ENCODE measurements at regions not wholly inside any gene's neighbourhood (a gene's known extent, or its start where the extent isn't known, plus 50 kb on each side); places are given as distances from the start of the nearest gene placed in this dataset.

GRCh38 chr16:79284766-79285165 lies 315.8 kb downstream of the MAF start:
- H3K4me1 ChIP-seq (ENCODE audit: control insufficient read depth in 4 of 4, insufficient read depth in 4 of 4, low read length in 3 of 4): peaks cover 1 to 19% (median 10%) of the 10 kb centered on the region in 4 donors
- no peaks in the 10 kb centered on the region for H3K36me3 ChIP-seq (ENCODE audit: control insufficient read depth in 4 of 4, insufficient read depth in 3 of 4, low read depth in 1 of 4, low read length in 3 of 4)
- no peak overlapping the region for H3K9ac ChIP-seq (ENCODE audit: low read depth in 1 of 2, low read length in 2 of 2)
- H3K9me3 ChIP-seq (ENCODE audit: control insufficient read depth in 4 of 4, low read length in 3 of 4): no peaks in the 10 kb centered on the region
- H3K27me3 ChIP-seq (ENCODE audit: control insufficient read depth in 4 of 4, insufficient read depth in 4 of 4, low read length in 3 of 4): no peaks in the 10 kb centered on the region
- no peak for DNase-seq (ENCODE audit: low spot score)
- no peak for TF ChIP-seq ZBTB33 (IDR thresholded peaks at IDR 0.05)
- TF ChIP-seq HNF4G (IDR thresholded peaks at IDR 0.05): no peak
- no peak for TF ChIP-seq EGR1 (IDR thresholded peaks at IDR 0.05; ENCODE audit: low read depth in 2 of 2)
- TF ChIP-seq, protein P1, sequence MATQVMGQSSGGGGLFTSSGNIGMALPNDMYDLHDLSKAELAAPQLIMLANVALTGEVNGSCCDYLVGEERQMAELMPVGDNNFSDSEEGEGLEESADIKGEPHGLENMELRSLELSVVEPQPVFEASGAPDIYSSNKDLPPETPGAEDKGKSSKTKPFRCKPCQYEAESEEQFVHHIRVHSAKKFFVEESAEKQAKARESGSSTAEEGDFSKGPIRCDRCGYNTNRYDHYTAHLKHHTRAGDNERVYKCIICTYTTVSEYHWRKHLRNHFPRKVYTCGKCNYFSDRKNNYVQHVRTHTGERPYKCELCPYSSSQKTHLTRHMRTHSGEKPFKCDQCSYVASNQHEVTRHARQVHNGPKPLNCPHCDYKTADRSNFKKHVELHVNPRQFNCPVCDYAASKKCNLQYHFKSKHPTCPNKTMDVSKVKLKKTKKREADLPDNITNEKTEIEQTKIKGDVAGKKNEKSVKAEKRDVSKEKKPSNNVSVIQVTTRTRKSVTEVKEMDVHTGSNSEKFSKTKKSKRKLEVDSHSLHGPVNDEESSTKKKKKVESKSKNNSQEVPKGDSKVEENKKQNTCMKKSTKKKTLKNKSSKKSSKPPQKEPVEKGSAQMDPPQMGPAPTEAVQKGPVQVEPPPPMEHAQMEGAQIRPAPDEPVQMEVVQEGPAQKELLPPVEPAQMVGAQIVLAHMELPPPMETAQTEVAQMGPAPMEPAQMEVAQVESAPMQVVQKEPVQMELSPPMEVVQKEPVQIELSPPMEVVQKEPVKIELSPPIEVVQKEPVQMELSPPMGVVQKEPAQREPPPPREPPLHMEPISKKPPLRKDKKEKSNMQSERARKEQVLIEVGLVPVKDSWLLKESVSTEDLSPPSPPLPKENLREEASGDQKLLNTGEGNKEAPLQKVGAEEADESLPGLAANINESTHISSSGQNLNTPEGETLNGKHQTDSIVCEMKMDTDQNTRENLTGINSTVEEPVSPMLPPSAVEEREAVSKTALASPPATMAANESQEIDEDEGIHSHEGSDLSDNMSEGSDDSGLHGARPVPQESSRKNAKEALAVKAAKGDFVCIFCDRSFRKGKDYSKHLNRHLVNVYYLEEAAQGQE (IDR thresholded peaks at IDR 0.05): no peak
- TF ChIP-seq GABPA (IDR thresholded peaks at IDR 0.05 in 1 of 2, conservative IDR thresholded peaks at IDR 0.05 in 1 of 2): no peak
- TF ChIP-seq YY1 (IDR thresholded peaks at IDR 0.05): no peak
- no peak for TF ChIP-seq JUND (IDR thresholded peaks at IDR 0.05)
- no peak for TF ChIP-seq FOXA1 (IDR thresholded peaks at IDR 0.05)
- no peak overlapping the region for H3K4me3 ChIP-seq (ENCODE audit: low read depth in 1 of 3, low read length in 3 of 3)
- WGBS: 75% methylated on average over 7 of the region's 7 CpGs
- no peak overlapping the region for H3K27ac ChIP-seq (ENCODE audit: low read depth in 1 of 2, low read length in 2 of 2)

GRCh38 chr16:79283578-79283977 lies 317.0 kb downstream of the MAF start:
- H3K27ac ChIP-seq (ENCODE audit: low read depth in 1 of 2, low read length in 2 of 2): no peak overlapping the region

More at GRCh38 chr16:79283578-79283977, 317.0 kb downstream of the MAF start:
- H3K9ac ChIP-seq (ENCODE audit: low read depth in 1 of 2, low read length in 2 of 2): peak overlapping the region in 1 of 2 donors; percentile 36
- TF ChIP-seq FOXA2 (IDR thresholded peaks at IDR 0.05): no peak
- TF ChIP-seq FOXA1 (IDR thresholded peaks at IDR 0.05): no peak
- no peak for TF ChIP-seq NR2F2 (IDR thresholded peaks at IDR 0.05)
- TF ChIP-seq ATF3 (IDR thresholded peaks at IDR 0.05): no peak
- TF ChIP-seq TAF1 (conservative IDR thresholded peaks at IDR 0.05): no peak
- no peak for TF ChIP-seq EGR1 (IDR thresholded peaks at IDR 0.05; ENCODE audit: low read depth in 2 of 2)
- peak; percentile 51 for TF ChIP-seq YY1 (IDR thresholded peaks at IDR 0.05)
- TF ChIP-seq GABPA (IDR thresholded peaks at IDR 0.05 in 1 of 2, conservative IDR thresholded peaks at IDR 0.05 in 1 of 2): no peak
- TF ChIP-seq RAD21 (IDR thresholded peaks at IDR 0.05): peak in 1 of 2 donors; percentile 47
- no peak for TF ChIP-seq JUND (IDR thresholded peaks at IDR 0.05)
- TF ChIP-seq HNF4A (conservative IDR thresholded peaks at IDR 0.05): peak; percentile 39 to 42
- no peak for TF ChIP-seq HNF4G (IDR thresholded peaks at IDR 0.05)
- peak; percentile 32 for TF ChIP-seq SP1 (IDR thresholded peaks at IDR 0.05)
- no peak for TF ChIP-seq MAX (IDR thresholded peaks at IDR 0.05)
- peak in 1 of 2 donors; percentile 39 for TF ChIP-seq RXRA (IDR thresholded peaks at IDR 0.05)
- no peak for TF ChIP-seq CTCF (IDR thresholded peaks at IDR 0.05; ENCODE audit: low read depth, low read length, missing input control)
- TF ChIP-seq, protein P1 (IDR thresholded peaks at IDR 0.05): no peak
- no peak for TF ChIP-seq ZBTB33 (IDR thresholded peaks at IDR 0.05)
- H3K4me1 ChIP-seq (ENCODE audit: control insufficient read depth in 4 of 4, insufficient read depth in 4 of 4, low read length in 3 of 4): peaks cover 1 to 19% (median 10%) of the 10 kb centered on the region in 4 donors
- WGBS: 30% methylated on average over 4 of the region's 4 CpGs
- H3K4me3 ChIP-seq (ENCODE audit: low read depth in 1 of 3, low read length in 3 of 3): no peak overlapping the region
- no peaks in the 10 kb centered on the region for H3K27me3 ChIP-seq (ENCODE audit: control insufficient read depth in 4 of 4, insufficient read depth in 4 of 4, low read length in 3 of 4)
- no peak for DNase-seq (ENCODE audit: low spot score)
- H3K9me3 ChIP-seq (ENCODE audit: control insufficient read depth in 4 of 4, low read length in 3 of 4): no peaks in the 10 kb centered on the region
- no peaks in the 10 kb centered on the region for H3K36me3 ChIP-seq (ENCODE audit: control insufficient read depth in 4 of 4, insufficient read depth in 3 of 4, low read depth in 1 of 4, low read length in 3 of 4)
